ENCODE measurements at regions not wholly inside any gene's neighbourhood (a gene's known extent, or its start where the extent isn't known, plus 50 kb on each side); places are given as distances from the start of the nearest gene placed in this dataset.
A peak's percentile ranks its signal among the peaks of the same experiment; 100 is the strongest.

GRCh38 chr17:79152636-79153035 is 78.0 kb downstream of the ENGASE start:
- no peak overlapping the region for H3K27ac ChIP-seq
- no peaks in the 10 kb centered on the region for H3K27me3 ChIP-seq

DNA sequence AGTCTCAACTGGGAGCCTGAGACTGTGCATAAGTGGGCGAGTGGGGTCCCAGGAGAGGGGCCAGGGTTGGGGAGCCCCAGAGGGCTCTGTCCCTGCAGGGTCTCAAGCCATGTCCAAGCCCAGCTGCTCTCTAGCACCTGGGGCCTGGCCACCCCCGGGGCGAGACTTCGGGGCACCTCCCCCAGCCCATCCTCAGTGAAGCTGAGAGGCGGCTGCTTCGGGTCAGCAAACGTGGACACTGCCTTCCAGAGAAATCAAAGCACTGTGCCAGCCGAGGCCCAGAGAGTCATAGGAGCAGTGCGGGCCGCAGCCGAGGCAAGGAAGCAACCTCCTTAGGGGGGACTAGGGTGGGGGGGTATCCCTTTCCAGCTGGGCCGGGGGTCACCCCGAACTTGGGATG is 77.5 kb downstream of the ENGASE start:
- H3K9ac ChIP-seq: no peak overlapping the region
- TF ChIP-seq Cebpa-rat (IDR thresholded peaks at IDR 0.05): no peak
- H3K27me3 ChIP-seq: no peaks in the 10 kb centered on the region
- H3K4me1 ChIP-seq: peaks cover 0 to 20% (median 12%) of the 10 kb centered on the region in 10 experiments; a peak in 12 of 20 replicates
- H4K20me1 ChIP-seq: peaks cover 0 to 18% (median 0%) of the 10 kb centered on the region in 11 experiments; a peak in 1 of 22 replicates
- H3K4me2 ChIP-seq: no peak overlapping the region
- no peaks in the 10 kb centered on the region for H3K36me3 ChIP-seq
- no peak overlapping the region for H3K27ac ChIP-seq
- H3K9me3 ChIP-seq (replicated peaks in 1 of 11): no peaks in the 10 kb centered on the region
- no peak overlapping the region for H3K4me3 ChIP-seq

More at GRCh38 chr17:79152636-79153035, 78.0 kb downstream of the ENGASE start:
- H4K20me1 ChIP-seq: peaks cover 0 to 12% (median 0%) of the 10 kb centered on the region in 11 experiments; a peak in 1 of 22 replicates
- H3K36me3 ChIP-seq: no peaks in the 10 kb centered on the region
- no peak for TF ChIP-seq Cebpa-rat (IDR thresholded peaks at IDR 0.05)
- H3K4me2 ChIP-seq: no peak overlapping the region
- peaks cover 0 to 15% (median 7%) of the 10 kb centered on the region in 10 experiments; a peak in 12 of 20 replicates for H3K4me1 ChIP-seq
- no peak overlapping the region for H3K4me3 ChIP-seq
- H3K9ac ChIP-seq: no peak overlapping the region
- no peaks in the 10 kb centered on the region for H3K9me3 ChIP-seq (replicated peaks in 1 of 11)

GRCh38 chr17:79150799-79151198 is 76.2 kb downstream of the ENGASE start:
- Histone ChIP-seq H3K27me3 (no peaks in the 10 kb centered on the region), H3K4me2 (no peak overlapping the region), H3K27ac (no peak overlapping the region), H4K20me1 (peaks cover 0 to 23% (median 0%) of the 10 kb centered on the region in 11 experiments; a peak in 1 of 22 replicates), H3K9ac (no peak overlapping the region), H3K36me3 (no peaks in the 10 kb centered on the region), H3K9me3 (replicated peaks in 1 of 11) (no peaks in the 10 kb centered on the region), H3K4me3 (no peak overlapping the region), H3K4me1 (peaks cover 0 to 27% (median 13%) of the 10 kb centered on the region in 10 experiments; a peak in 12 of 20 replicates)
- TF ChIP-seq Cebpa-rat (IDR thresholded peaks at IDR 0.05): no peak

DNA sequence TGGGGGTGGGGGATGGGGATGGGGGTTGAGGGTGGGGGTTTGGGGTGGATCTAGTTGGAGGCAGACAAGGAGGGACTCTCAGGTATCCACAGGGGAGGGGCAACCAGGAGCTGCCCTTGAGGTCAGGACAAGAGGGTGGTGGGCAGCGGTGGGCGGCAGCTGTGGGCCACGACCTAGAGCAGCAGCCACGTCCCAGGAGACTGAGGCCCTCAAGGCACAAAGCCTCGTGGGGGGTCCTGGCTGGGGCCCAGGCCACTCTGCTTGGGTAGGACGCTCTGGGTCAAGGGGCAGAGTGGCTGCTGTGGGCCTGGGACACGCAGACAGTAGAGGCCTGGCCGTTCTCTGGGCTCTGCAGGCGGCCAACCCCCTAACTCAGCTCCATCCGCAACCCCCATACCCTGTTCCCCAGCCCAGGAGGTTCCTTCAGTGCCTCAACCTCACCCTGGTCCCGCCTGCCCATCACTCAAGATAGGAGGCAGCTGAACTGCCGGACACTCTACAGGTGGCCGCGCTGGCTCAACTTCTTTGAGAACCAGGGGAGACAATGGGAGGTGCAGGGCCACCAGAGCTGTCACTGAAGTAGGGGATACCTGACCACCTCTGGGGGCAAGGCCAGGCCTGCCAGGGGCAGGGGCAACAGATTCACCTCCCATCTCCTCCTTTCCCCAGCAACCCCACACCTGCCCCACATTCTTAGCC is 75.6 kb downstream of the ENGASE start:
- H3K27me3 ChIP-seq: no peaks in the 10 kb centered on the region
- no peak overlapping the region for H3K4me3 ChIP-seq
- peaks cover 0 to 29% (median 13%) of the 10 kb centered on the region in 10 experiments; a peak in 12 of 20 replicates for H3K4me1 ChIP-seq
- peaks cover 0 to 23% (median 0%) of the 10 kb centered on the region in 11 experiments; a peak in 1 of 22 replicates for H4K20me1 ChIP-seq
- no peak for TF ChIP-seq Cebpa-rat (IDR thresholded peaks at IDR 0.05)
- H3K9me3 ChIP-seq (replicated peaks in 1 of 11): no peaks in the 10 kb centered on the region
- no peaks in the 10 kb centered on the region for H3K36me3 ChIP-seq
- H3K27ac ChIP-seq: no peak overlapping the region
- no peak overlapping the region for H3K9ac ChIP-seq
- H3K4me2 ChIP-seq: no peak overlapping the region

GRCh38 chr17:79148584-79148983 is 74.0 kb downstream of the ENGASE start:
- no peaks in the 10 kb centered on the region for H3K36me3 ChIP-seq
- peaks cover 0 to 36% (median 16%) of the 10 kb centered on the region in 10 experiments; a peak in 12 of 20 replicates for H3K4me1 ChIP-seq
- no peak overlapping the region for H3K4me3 ChIP-seq
- no peak for TF ChIP-seq Cebpa-rat (IDR thresholded peaks at IDR 0.05)
- H4K20me1 ChIP-seq: peaks cover 0 to 23% (median 0%) of the 10 kb centered on the region in 11 experiments; a peak in 2 of 22 replicates
- H3K27ac ChIP-seq: no peak overlapping the region
- H3K27me3 ChIP-seq: no peaks in the 10 kb centered on the region
- H3K9ac ChIP-seq: no peak overlapping the region
- H3K4me2 ChIP-seq: peak overlapping the region in 2 of 11 experiments; percentile 49 to 50; a peak in 4 of 22 replicates
- H3K9me3 ChIP-seq (replicated peaks in 1 of 11): no peaks in the 10 kb centered on the region

DNA sequence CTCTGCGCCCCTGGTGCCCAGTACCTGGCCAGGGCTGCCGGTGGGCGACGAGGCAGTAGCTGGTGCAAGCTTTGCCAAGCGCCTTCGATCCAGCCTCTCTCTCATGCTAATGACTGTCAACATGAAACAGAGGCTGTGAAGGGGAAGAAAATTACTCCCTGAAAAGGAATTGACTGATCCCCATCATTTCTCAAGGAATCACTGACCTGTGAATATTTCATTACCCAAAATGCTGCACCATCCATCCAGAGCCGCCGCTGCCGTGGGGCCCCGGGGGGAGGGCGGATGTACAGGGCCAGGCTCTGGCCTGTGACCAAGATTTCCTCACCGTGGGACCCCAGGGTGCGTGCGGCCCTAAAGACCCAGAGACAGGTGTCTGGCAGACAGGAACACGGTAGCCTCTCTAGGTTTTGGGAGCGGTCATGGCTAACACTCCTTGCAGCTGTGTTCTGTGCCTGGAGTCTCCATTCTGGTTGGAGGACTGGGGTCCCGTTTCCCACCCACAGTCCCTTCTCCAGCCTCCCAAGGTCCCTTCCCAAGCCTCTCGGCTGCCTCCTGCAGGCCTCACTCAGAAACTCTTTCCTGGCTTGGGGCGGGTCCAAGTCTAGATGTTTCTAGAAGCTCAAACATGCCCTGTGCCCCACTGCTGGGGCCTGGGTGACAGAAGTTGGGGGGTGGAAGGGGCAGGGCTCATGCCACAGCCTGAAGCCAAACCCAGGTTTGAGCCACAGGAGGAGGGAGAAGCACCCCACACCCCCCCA is 73.3 kb downstream of the ENGASE start:
- H3K27ac ChIP-seq: no peak overlapping the region
- H3K36me3 ChIP-seq: no peaks in the 10 kb centered on the region
- no peaks in the 10 kb centered on the region for H3K27me3 ChIP-seq
- no peak overlapping the region for H3K9ac ChIP-seq
- peaks cover 0 to 41% (median 21%) of the 10 kb centered on the region in 10 experiments; a peak in 12 of 20 replicates for H3K4me1 ChIP-seq
- no peak for TF ChIP-seq Cebpa-rat (IDR thresholded peaks at IDR 0.05)
- no peak overlapping the region for H3K4me3 ChIP-seq
- peak overlapping the region in 8 of 11 experiments; percentile 12 to 56 (median 50); a peak in 13 of 22 replicates for H3K4me2 ChIP-seq
- no peaks in the 10 kb centered on the region for H3K9me3 ChIP-seq (replicated peaks in 1 of 11)
- H4K20me1 ChIP-seq: peaks cover 0 to 23% (median 0%) of the 10 kb centered on the region in 11 experiments; a peak in 2 of 22 replicates

- peaks cover 0 to 16% (median 0%) of the 10 kb centered on the region in 11 experiments; a peak in 2 of 22 replicates for H4K20me1 ChIP-seq
- H3K4me2 ChIP-seq: 0 out of 22 replicates have a peak overlapping the region, but pooled peaks of 1 of the 11 experiments have one; percentile 56
Observed at GRCh38 chr17:79146562-79146961, 71.9 kb downstream of the ENGASE start.

GRCh38 chr17:79145548-79145947 is 70.9 kb downstream of the ENGASE start:
- Histone ChIP-seq H3K4me3 (no peak overlapping the region), H3K9me3 (replicated peaks in 1 of 11) (no peaks in the 10 kb centered on the region), H4K20me1 (peaks cover 0 to 21% (median 0%) of the 10 kb centered on the region in 11 experiments; a peak in 4 of 22 replicates), H3K9ac (no peak overlapping the region), H3K27ac (no peak overlapping the region), H3K4me2 (no peak overlapping the region), H3K4me1 (peaks cover 0 to 64% (median 42%) of the 10 kb centered on the region in 10 experiments; a peak in 15 of 20 replicates), H3K27me3 (0 out of 22 replicates have a peak, but pooled peaks cover 0 to 3% (median 0%) of the 10 kb centered on the region in 11 experiments), H3K36me3 (no peaks in the 10 kb centered on the region)
- TF ChIP-seq Cebpa-rat (IDR thresholded peaks at IDR 0.05): no peak

More at GRCh38 chr17:79146562-79146961, 71.9 kb downstream of the ENGASE start:
- Histone ChIP-seq H3K4me3 (no peak overlapping the region), H3K9ac (no peak overlapping the region), H3K27ac (no peak overlapping the region), H3K4me1 (peaks cover 0 to 54% (median 32%) of the 10 kb centered on the region in 10 experiments; a peak in 15 of 20 replicates), H3K9me3 (replicated peaks in 1 of 11) (no peaks in the 10 kb centered on the region), H3K27me3 (no peaks in the 10 kb centered on the region), H3K36me3 (no peaks in the 10 kb centered on the region)
- no peak for TF ChIP-seq Cebpa-rat (IDR thresholded peaks at IDR 0.05)

DNA sequence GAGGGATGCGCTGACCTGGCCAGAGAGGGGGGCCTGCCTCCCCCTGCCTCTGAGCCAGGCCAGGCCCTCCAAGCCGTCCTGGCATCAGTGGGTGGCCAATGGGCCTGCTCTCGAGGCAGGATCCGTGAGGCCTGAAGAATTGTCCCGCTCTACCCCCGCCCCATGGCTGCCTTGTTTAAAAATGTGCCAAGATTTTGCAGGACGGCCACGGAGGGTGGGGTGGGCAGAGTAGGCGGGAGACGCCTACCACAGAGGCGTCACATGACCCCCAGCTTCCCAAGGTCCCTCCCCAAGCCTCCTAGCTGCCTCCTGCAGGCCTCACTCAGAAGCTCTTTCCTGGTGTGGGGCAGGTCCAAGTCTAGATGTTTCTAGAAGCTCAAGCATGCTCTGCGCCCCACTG is 69.5 kb downstream of the ENGASE start:
- Histone ChIP-seq H3K9me3 (replicated peaks in 1 of 11) (no peaks in the 10 kb centered on the region), H3K4me2 (peak overlapping the region in 4 of 11 experiments; percentile 3 to 21 (median 12); a peak in 3 of 22 replicates), H3K27ac (no peak overlapping the region), H3K9ac (no peak overlapping the region), H3K27me3 (0 out of 22 replicates have a peak, but pooled peaks cover 0 to 3% (median 0%) of the 10 kb centered on the region in 11 experiments), H3K4me3 (no peak overlapping the region), H3K4me1 (peaks cover 0 to 68% (median 45%) of the 10 kb centered on the region in 10 experiments; a peak in 15 of 20 replicates), H4K20me1 (peaks cover 0 to 34% (median 0%) of the 10 kb centered on the region in 11 experiments; a peak in 4 of 22 replicates), H3K36me3 (no peaks in the 10 kb centered on the region)
- no peak for TF ChIP-seq Cebpa-rat (IDR thresholded peaks at IDR 0.05)

Data from BLaER1 treated with 17β-estradiol and CSF1 and Interleukin-3, amounts not matched to agents 10 nM and 100 nM (cell line).